MCF 10A (cell line): ENCODE measurements at regions not wholly inside any gene's neighbourhood (a gene's known extent, or its start where the extent isn't known, plus 50 kb on each side); places are given as distances from the start of the nearest gene placed in this dataset.

Source experiments
- BruUV-seq: library from RNA; stranded (reverse); fragments of 400-500 nt; replicated peaks from 2 replicates; lab custom pipeline; 2021; lab: Mats Ljungman, UMichigan
- CTCF ChIA-PET: fragments of 300-600 bp; sonication (Branson Sonifier 250); formaldehyde crosslinking; extraction: SDS; loops from one replicate; lab custom pipeline; 2021; ENCODE audit warnings: antibody characterized with exemption, inconsistent platforms; lab: Yijun Ruan, JAX
- POLR2A ChIA-PET: fragments of 300-600, 350-650 bp; sonication (Branson Sonifier 250); formaldehyde crosslinking; extraction: SDS; loops from one replicate; lab custom pipeline; 2020; ENCODE audit warnings: antibody characterized with exemption, inconsistent platforms; lab: Yijun Ruan, JAX
- DNase-seq: peaks from one replicate; pipeline ENCODE4 v3.0.0-alpha.2; 2018; ENCODE audit not compliant: unreplicated experiment
- H3K27ac Mint-ChIP-seq: one replicate; pipeline ENCODE4 v1.8.0; 2022; ENCODE audit warnings: mild to moderate bottlenecking, low read depth, mixed read lengths; ENCODE audit not compliant: unreplicated experiment
- H3K27me3 Mint-ChIP-seq: one replicate; pipeline ENCODE4 v1.8.0; 2022; ENCODE audit warnings: mixed read lengths; ENCODE audit not compliant: insufficient read depth, unreplicated experiment
- H3K36me3 Mint-ChIP-seq: one replicate; pipeline ENCODE4 v1.8.0; 2022; ENCODE audit warnings: mild to moderate bottlenecking, moderate library complexity, mixed read lengths; ENCODE audit not compliant: insufficient read depth, unreplicated experiment
- H3K4me1 Mint-ChIP-seq: one replicate; pipeline ENCODE4 v1.8.0; 2022; ENCODE audit warnings: mixed read lengths; ENCODE audit not compliant: insufficient read depth, unreplicated experiment
- H3K4me3 Mint-ChIP-seq: one replicate; pipeline ENCODE4 v1.8.0; 2022; ENCODE audit warnings: mild to moderate bottlenecking, moderate library complexity, mixed read lengths; ENCODE audit not compliant: unreplicated experiment
- H3K9me3 Mint-ChIP-seq: one replicate; pipeline ENCODE4 v1.8.0; 2022; ENCODE audit warnings: mixed read lengths; ENCODE audit not compliant: unreplicated experiment
- CTCF ChIP-seq: fragments of 200-600 bp; IDR thresholded peaks from one replicate; pipeline ENCODE4 v1.8.0; 2022; ENCODE audit warnings: antibody characterized with exemption, mild to moderate bottlenecking; ENCODE audit not compliant: unreplicated experiment
- intact Hi-C: fragments of 100-400 bp; cut with micrococcal nuclease; formaldehyde crosslinking; loops from 2 replicates; pipeline ENCODE4 v1.14.1; 2022

GRCh38 chr1:188128761-188129160 lies 1300.0 kb downstream of the PLA2G4A start:
- ChIA-PET CTCF (interaction anchor here (0.6 to 1.8 kb wide), 10 partner anchors 10 to 864 kb away, joined by 3 to 16 read pairs (median 4); no protein-coding TSS in a partner anchor), POLR2A (interaction anchor here (0.6 kb wide), 2 partner anchors 1075 to 1077 kb away, joined by 3 read pairs; no protein-coding TSS in a partner anchor)
- Mint-ChIP-seq H3K36me3 (no peaks in the 10 kb centered on the region), H3K9me3 (peaks cover 5% of the 10 kb centered on the region), H3K4me3 (no peak overlapping the region), H3K4me1 (no peaks in the 10 kb centered on the region), H3K27me3 (no peaks in the 10 kb centered on the region), H3K27ac (no peak overlapping the region)
- no peak for TF ChIP-seq CTCF
- DNase-seq, result peak; percentile 27
- no TSS peak for BruUV-seq
- intact Hi-C loops, result loop anchor here (10.0 kb wide), 2 partner anchors 714 to 1074 kb away; no protein-coding TSS in a partner anchor

GRCh38 chr1:188129856-188130838 lies 1301.4 kb downstream of the PLA2G4A start:
- Mint-ChIP-seq H3K4me3 (no peak overlapping the region), H3K27me3 (no peaks in the 10 kb centered on the region), H3K36me3 (no peaks in the 10 kb centered on the region), H3K4me1 (no peaks in the 10 kb centered on the region), H3K9me3 (peaks cover 5% of the 10 kb centered on the region), H3K27ac (no peak overlapping the region)
- POLR2A ChIA-PET, result no interaction called here
- intact Hi-C loops, result loop anchor here (10.0 kb wide), 2 partner anchors 715 to 1075 kb away; no protein-coding TSS in a partner anchor
- no peak for TF ChIP-seq CTCF
- CTCF ChIA-PET, result interaction anchor here (0.8 to 1.1 kb wide), 2 partner anchors 9 to 11 kb away, joined by 3 read pairs; no protein-coding TSS in a partner anchor
- no peak for DNase-seq
- BruUV-seq, result no TSS peak

- ChIA-PET POLR2A (interaction anchor here (0.7 kb wide), 1 partner anchor 566 kb away, joined by 3 read pairs; no protein-coding TSS in a partner anchor), CTCF (interaction anchor here (0.7 to 0.8 kb wide), 2 partner anchors 9 to 933 kb away, joined by 3 to 4 read pairs; no protein-coding TSS in a partner anchor)
- no TSS peak for BruUV-seq
- H3K36me3 Mint-ChIP-seq, result no peaks in the 10 kb centered on the region
- no peaks in the 10 kb centered on the region for H3K27me3 Mint-ChIP-seq
- H3K9me3 Mint-ChIP-seq, result peaks cover 5% of the 10 kb centered on the region
- no peak for DNase-seq
- intact Hi-C loops, result no loop called here
- no peaks in the 10 kb centered on the region for H3K4me1 Mint-ChIP-seq
- H3K4me3 Mint-ChIP-seq, result no peak overlapping the region
- TF ChIP-seq CTCF, result no peak
- H3K27ac Mint-ChIP-seq, result no peak overlapping the region
These were observed 1308.5 kb downstream of the PLA2G4A start for GRCh38 chr1:188137221-188137620.

- ChIA-PET CTCF (interaction anchor here (0.7 kb wide), 1 partner anchor 141 kb away, joined by 3 read pairs; no protein-coding TSS in a partner anchor), POLR2A (interaction anchor here (0.7 to 0.9 kb wide), 2 partner anchors 14 to 70 kb away, joined by 3 read pairs; no protein-coding TSS in a partner anchor)
- H3K4me3 Mint-ChIP-seq, result no peak overlapping the region
- no peaks in the 10 kb centered on the region for H3K4me1 Mint-ChIP-seq
- H3K36me3 Mint-ChIP-seq, result no peaks in the 10 kb centered on the region
- intact Hi-C loops, result no loop called here
- BruUV-seq, result no TSS peak
- peaks cover 8% of the 10 kb centered on the region for H3K9me3 Mint-ChIP-seq
- no peak for TF ChIP-seq CTCF
- H3K27me3 Mint-ChIP-seq, result no peaks in the 10 kb centered on the region
- DNase-seq, result no peak
- no peak overlapping the region for H3K27ac Mint-ChIP-seq
These were observed 1312.2 kb downstream of the PLA2G4A start for GRCh38 chr1:188140958-188141357.
